Left forelimb (tissue), 1 donor: ENCODE measurements at regions not wholly inside any gene's neighbourhood (a gene's known extent, or its start where the extent isn't known, plus 50 kb on each side); places are given as distances from the start of the nearest gene placed in this dataset.

ENCODE experiments used
- DNase-seq: peaks from one replicate; pipeline ENCODE4 v3.0.0-alpha.2; 2018; ENCODE audit warnings: low spot score

GRCh38 chr14:38507299-38507698 is 251.4 kb upstream of the CLEC14A start:
- DNase-seq, result no peak

- DNase-seq, result no peak
Measured at GRCh38 chr14:38505973-38506249, 250.0 kb upstream of the CLEC14A start.

DNA sequence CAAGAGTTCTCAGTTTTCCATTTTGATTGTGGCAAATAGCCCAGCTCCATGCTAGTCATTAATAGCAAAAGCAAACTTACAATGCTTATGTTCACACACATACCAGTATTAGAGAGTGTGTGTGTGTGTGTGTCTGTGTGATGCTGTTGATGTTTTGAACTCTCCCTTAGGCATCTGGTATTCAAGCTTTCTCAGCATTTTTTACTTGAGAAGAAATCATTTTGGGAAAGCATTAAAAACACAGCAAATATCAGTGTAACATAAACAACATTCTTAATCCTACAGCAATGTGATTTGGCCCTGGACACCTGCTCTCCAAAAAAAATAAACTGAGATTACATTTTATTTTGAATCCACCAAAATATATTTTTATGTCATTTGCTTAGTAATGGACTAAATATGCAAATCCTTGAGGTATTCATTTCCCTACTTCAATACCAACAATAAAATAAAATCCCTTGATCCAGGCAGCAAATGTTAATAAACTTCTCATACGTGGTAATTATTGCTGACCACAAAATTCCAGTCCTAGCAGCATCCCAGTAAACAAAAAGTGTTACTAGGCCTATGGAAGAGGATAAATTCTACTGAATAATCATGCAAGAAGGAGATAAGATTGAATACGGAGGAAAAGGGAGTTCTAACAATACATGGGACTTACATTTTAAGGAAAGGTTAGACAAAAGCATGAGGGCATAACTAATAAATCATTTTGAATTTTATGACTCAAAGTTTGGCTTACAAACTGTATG is 249.5 kb upstream of the CLEC14A start:
- no peak for DNase-seq

GRCh38 chr14:38504175-38504574 is 248.3 kb upstream of the CLEC14A start:
- no peak for DNase-seq

DNA sequence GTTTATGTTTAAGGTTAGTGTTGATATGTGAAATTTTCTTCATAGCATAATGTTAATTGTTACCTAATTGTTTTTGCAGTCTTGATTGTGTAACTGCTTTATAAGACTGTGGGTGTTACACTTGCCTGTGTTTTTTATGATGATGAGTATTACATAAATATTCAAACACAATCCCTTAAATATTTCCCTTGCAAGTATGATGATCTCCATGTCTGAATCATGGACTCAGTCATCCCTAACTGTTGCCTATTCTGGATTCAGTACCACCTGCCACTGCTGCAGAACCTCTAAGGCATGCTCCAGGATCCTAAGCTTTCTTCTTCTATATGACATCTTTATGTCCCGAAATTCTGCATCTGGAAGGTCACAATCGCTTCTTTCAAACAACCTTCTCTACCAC is 246.3 kb upstream of the CLEC14A start:
- DNase-seq, result no peak

GRCh38 chr14:38500125-38500524 is 244.2 kb upstream of the CLEC14A start:
- no peak for DNase-seq

GRCh38 chr14:38496092-38496491 is 240.2 kb upstream of the CLEC14A start:
- DNase-seq, result no peak

- no peak for DNase-seq
Measured at GRCh38 chr14:38490273-38490672, 234.4 kb upstream of the CLEC14A start.

- no peak for DNase-seq
Measured at GRCh38 chr14:38485026-38485425, 229.1 kb upstream of the CLEC14A start.

- no peak for DNase-seq
Measured at GRCh38 chr14:38481952-38482678, 226.2 kb upstream of the CLEC14A start.

DNA sequence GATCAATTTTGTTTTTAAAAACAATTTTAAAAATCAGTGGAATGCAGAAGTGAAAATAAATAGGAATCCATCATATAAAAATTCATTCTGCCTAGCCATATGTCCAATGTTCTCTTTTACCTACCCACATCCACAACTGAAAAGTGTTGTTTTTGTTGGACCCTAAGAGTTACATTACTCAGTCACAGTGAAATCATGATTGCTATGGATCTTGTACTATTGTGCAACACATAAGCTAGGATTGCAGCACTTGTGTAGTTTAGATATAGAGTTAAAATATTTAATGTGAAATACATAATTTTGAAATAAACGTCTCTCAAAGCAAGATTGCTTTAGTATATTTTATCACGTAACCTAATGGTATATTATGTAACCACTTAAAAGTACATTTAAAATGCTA is 213.3 kb upstream of the CLEC14A start:
- no peak for DNase-seq

GRCh38 chr14:38442208-38442607 is 186.3 kb upstream of the CLEC14A start:
- DNase-seq, result no peak

DNA sequence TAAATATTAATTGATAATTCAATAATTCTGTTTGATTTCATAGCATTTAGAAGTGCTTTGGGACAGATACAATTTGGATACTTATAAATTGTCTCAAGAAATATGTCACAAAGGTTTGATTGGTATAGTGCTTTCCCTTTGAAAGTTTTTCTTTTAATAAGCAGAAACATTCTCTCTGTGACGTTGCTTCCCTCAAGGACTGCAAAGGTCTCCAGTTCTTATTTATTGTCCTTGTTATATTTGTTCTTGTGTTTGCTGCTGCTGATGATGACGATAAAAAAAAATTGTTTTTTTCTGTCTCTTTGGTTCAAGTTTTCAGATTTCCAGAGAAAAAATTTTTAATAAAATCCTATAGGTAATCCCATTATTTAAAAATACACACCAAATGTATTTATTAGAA is 176.3 kb upstream of the CLEC14A start:
- DNase-seq, result no peak

DNA sequence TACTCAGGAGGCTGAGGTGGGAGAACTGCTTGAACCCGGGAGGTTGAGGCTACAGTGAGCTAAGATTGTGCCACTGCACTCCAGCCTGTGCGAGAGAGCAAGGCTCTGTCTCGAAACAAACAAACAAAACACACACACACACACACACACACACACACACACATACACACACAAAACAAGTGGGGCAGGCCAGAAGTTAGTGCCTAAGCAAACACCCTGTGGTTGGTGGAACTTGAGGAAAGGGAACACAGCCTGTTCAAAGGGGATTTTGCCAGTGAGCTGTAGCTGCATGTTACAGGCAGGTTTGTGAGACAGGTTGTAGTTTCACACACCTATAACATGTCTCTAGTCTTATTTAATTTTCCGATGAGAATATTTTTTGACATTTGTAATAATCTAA is 175.3 kb upstream of the CLEC14A start:
- DNase-seq, result no peak

GRCh38 chr14:38430522-38430921 is 174.6 kb upstream of the CLEC14A start:
- DNase-seq, result no peak

- DNase-seq, result no peak
Measured at GRCh38 chr14:38425324-38425976, 169.6 kb upstream of the CLEC14A start.

- no peak for DNase-seq
Measured at GRCh38 chr14:38420048-38420447, 164.2 kb upstream of the CLEC14A start.

DNA sequence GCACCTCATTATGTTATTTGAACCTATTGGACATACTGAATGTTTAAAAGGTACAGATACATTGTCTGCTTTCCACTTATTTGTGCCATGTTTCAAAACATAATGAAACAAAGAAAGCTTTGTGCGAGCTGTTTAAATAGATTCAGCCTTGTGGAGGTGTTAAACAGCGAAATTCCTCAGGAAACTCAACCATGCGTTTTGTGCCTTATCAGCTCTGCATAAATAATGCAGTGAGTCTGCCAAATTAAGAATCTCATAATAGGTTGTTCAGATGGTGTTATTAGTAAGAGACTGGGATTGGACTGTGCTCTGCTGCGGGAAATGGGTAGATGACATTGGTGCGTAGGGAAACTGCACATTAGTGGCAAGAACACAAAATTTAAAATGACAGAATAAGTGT is 163.7 kb upstream of the CLEC14A start:
- no peak for DNase-seq

- DNase-seq, result no peak
Measured at GRCh38 chr14:38412654-38413053, 156.8 kb upstream of the CLEC14A start.

- DNase-seq, result no peak
Measured at GRCh38 chr14:38410442-38410841, 154.5 kb upstream of the CLEC14A start.

- no peak for DNase-seq
Measured at GRCh38 chr14:38409071-38409705, 153.3 kb upstream of the CLEC14A start.

DNA sequence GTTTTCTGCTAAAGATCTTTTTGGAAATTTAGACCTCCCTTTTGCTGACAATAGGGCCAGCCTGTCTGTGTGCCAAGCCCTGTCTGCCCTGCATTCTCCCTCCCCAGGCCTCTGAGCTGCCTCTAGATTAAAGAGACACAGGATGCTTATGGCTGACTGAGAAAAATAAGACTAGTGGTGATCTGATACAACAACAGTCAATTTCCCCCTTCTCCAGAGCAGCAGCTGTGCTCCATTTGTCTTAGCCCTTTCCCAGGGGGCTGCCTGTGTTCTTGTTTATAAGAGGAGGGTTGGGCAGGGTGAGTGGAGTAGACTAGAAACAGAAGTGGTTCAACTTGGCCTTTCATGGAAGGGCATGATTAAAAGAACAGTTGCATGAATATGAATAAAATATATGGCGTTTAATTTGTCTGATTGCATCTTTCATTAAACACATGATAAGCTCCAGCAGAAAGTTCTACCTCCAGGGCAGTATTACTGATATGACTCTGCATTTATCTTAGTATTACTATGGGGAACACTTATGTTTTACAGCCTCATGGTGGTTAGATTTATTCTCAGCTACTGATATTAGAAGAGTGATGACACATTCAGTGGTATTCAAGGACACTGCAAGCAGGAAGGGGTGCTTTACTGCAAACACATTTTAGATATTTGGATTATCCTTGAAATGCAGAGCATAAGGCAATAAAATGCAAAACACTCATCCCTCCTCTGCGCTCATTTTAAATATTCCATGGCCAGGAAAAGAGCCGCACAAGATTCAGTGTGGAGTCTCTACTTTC is 150.2 kb upstream of the CLEC14A start:
- DNase-seq, result no peak
